GM18868 (cell line): ENCODE measurements at regions not wholly inside any gene's neighbourhood (a gene's known extent, or its start where the extent isn't known, plus 50 kb on each side); places are given as distances from the start of the nearest gene placed in this dataset.

ENCODE experiments used
- ATAC-seq: cut with Tn5 transposase; IDR thresholded peaks from one replicate; pipeline ENCODE4 v1.9.1; 2021; ENCODE audit warnings: mild to moderate bottlenecking, moderate library complexity; ENCODE audit not compliant: unreplicated experiment

- ATAC-seq: no peak
Observed at GRCh38 chr1:192713921-192714320, 78.0 kb downstream of the RGS13 start.

GRCh38 chr1:192724670-192725069, 84.2 kb upstream of the RGS2 start:
- no peak for ATAC-seq

- no peak for ATAC-seq
Observed at GRCh38 chr1:192726820-192727504, 81.9 kb upstream of the RGS2 start.

- no peak for ATAC-seq
Observed at GRCh38 chr1:192729500-192729899, 79.3 kb upstream of the RGS2 start.

- no peak for ATAC-seq
Observed at GRCh38 chr1:192730198-192730597, 78.6 kb upstream of the RGS2 start.

- peak; percentile 78 for ATAC-seq
Observed at GRCh38 chr1:192732787-192733186, 76.1 kb upstream of the RGS2 start.

- ATAC-seq: no peak
Observed at GRCh38 chr1:192735298-192735915, 73.4 kb upstream of the RGS2 start.

GRCh38 chr1:192737306-192737705, 71.5 kb upstream of the RGS2 start:
- ATAC-seq: no peak

GRCh38 chr1:192739476-192740184, 69.2 kb upstream of the RGS2 start:
- ATAC-seq: no peak

- no peak for ATAC-seq
Observed at GRCh38 chr1:192740214-192740613, 68.6 kb upstream of the RGS2 start.

GRCh38 chr1:192741095-192741494, 67.7 kb upstream of the RGS2 start:
- no peak for ATAC-seq

GRCh38 chr1:192747301-192747700, 61.5 kb upstream of the RGS2 start:
- ATAC-seq: no peak

- no peak for ATAC-seq
Observed at GRCh38 chr1:192747943-192748342, 60.9 kb upstream of the RGS2 start.

GRCh38 chr1:192749349-192749748, 59.5 kb upstream of the RGS2 start:
- no peak for ATAC-seq

- ATAC-seq: no peak
Observed at GRCh38 chr1:192751260-192751659, 57.6 kb upstream of the RGS2 start.

- ATAC-seq: no peak
Observed at GRCh38 chr1:192756314-192756713, 52.5 kb upstream of the RGS2 start.

- no peak for ATAC-seq
Observed at GRCh38 chr1:192756847-192757246, 52.0 kb upstream of the RGS2 start.

GRCh38 chr1:192758492-192758891, 50.3 kb upstream of the RGS2 start:
- no peak for ATAC-seq
